ENCODE measurements at regions not wholly inside any gene's neighbourhood (a gene's known extent, or its start where the extent isn't known, plus 50 kb on each side); places are given as distances from the start of the nearest gene placed in this dataset.

GRCh38 chr13:83184150-83184475 lies 698.2 kb downstream of the SLITRK1 start (continued):
- TF ChIP-seq PBX3 (IDR thresholded peaks at IDR 0.05; ENCODE audit: insufficient replicate concordance, low read depth, low read length) (no peak), ZNF207 (IDR thresholded peaks at IDR 0.05; ENCODE audit: borderline replicate concordance) (no peak)

- Histone ChIP-seq H3K4me1 (ENCODE audit: control insufficient read depth, insufficient read depth, low read length) (no peaks in the 10 kb centered on the region), H3K4me2 (ENCODE audit: control insufficient read depth, insufficient read depth) (no peak overlapping the region), H3K4me3 (no peak overlapping the region), H2AFZ (ENCODE audit: control insufficient read depth, low read depth, low read length) (no peak overlapping the region), H4K20me1 (ENCODE audit: control insufficient read depth, insufficient read depth) (no peaks in the 10 kb centered on the region), H3K79me2 (ENCODE audit: control insufficient read depth, insufficient read depth, low read length) (no peaks in the 10 kb centered on the region), H3K27me3 (replicated peaks in 1 of 2; ENCODE audit: control insufficient read depth in 2 of 2, insufficient read depth in 2 of 2, low read length in 1 of 2) (no peaks in the 10 kb centered on the region), H3K9me3 (replicated peaks; ENCODE audit: control insufficient read depth, insufficient read depth, low read length) (no peaks in the 10 kb centered on the region), H3K27ac (ENCODE audit: control insufficient read depth, insufficient read depth) (no peak overlapping the region), H3K36me3 (ENCODE audit: control insufficient read depth in 2 of 2, insufficient read depth in 2 of 2, low read length in 1 of 2) (no peaks in the 10 kb centered on the region), H3K9ac (ENCODE audit: control insufficient read depth, insufficient read depth, low read length) (no peak overlapping the region)
- ATAC-seq (no peak), FAIRE-seq (no peak), DNase-seq (ENCODE audit: low read depth, low spot score) (no peak)
- ChIA-PET SMC1A (ENCODE audit: uncharacterized antibody, unreplicated experiment) (no interaction called here), POLR2A (no interaction called here), RAD21 (ENCODE audit: unreplicated experiment) (no interaction called here), CTCF (no interaction called here)
- BruUV-seq (replicated peaks), result no TSS peak
- intact Hi-C loops (cut with micrococcal nuclease; ENCODE audit: unreplicated experiment) (no loop called here), in situ Hi-C loops (cut with MboI) (no loop called here)
- TF ChIP-seq RBBP5 (conservative IDR thresholded peaks at IDR 0.05), result no peak
- no peak for TF ChIP-seq SREBF2 (IDR thresholded peaks at IDR 0.05; ENCODE audit: low read length)
- 53% methylated on average over 14 of the region's 14 CpGs for WGBS (ENCODE audit: insufficient coverage, insufficient replicate concordance, low lambda C conversion rate, missing lambda C conversion rate)
Measured at GRCh38 chr13:83183439-83184149, 698.7 kb downstream of the SLITRK1 start.

- no peak for DNase-seq (ENCODE audit: low read depth, low spot score)
- intact Hi-C loops (cut with micrococcal nuclease; ENCODE audit: unreplicated experiment) (no loop called here), in situ Hi-C loops (cut with MboI) (no loop called here)
- Histone ChIP-seq H3K79me2 (ENCODE audit: control insufficient read depth, insufficient read depth, low read length) (no peaks in the 10 kb centered on the region), H3K9me3 (replicated peaks; ENCODE audit: control insufficient read depth, insufficient read depth, low read length) (no peaks in the 10 kb centered on the region), H3K4me2 (ENCODE audit: control insufficient read depth, insufficient read depth) (no peak overlapping the region), H2AFZ (ENCODE audit: control insufficient read depth, low read depth, low read length) (no peak overlapping the region), H3K27me3 (replicated peaks in 1 of 2; ENCODE audit: control insufficient read depth in 2 of 2, insufficient read depth in 2 of 2, low read length in 1 of 2) (no peaks in the 10 kb centered on the region), H3K9ac (ENCODE audit: control insufficient read depth, insufficient read depth, low read length) (no peak overlapping the region), H3K4me1 (ENCODE audit: control insufficient read depth, insufficient read depth, low read length) (no peaks in the 10 kb centered on the region), H3K36me3 (ENCODE audit: control insufficient read depth in 2 of 2, insufficient read depth in 2 of 2, low read length in 1 of 2) (no peaks in the 10 kb centered on the region), H3K27ac (ENCODE audit: control insufficient read depth, insufficient read depth) (no peak overlapping the region), H3K4me3 (no peak overlapping the region), H4K20me1 (ENCODE audit: control insufficient read depth, insufficient read depth) (no peaks in the 10 kb centered on the region)
- ChIA-PET CTCF (no interaction called here), SMC1A (ENCODE audit: uncharacterized antibody, unreplicated experiment) (no interaction called here), POLR2A (no interaction called here), RAD21 (ENCODE audit: unreplicated experiment) (no interaction called here)
- no peak for FAIRE-seq
- no peak for ATAC-seq
- no TSS peak for BruUV-seq (replicated peaks)
- 7% methylated on average over 8 of the region's 8 CpGs for WGBS (ENCODE audit: insufficient coverage, insufficient replicate concordance, low lambda C conversion rate, missing lambda C conversion rate)
- no peak for TF ChIP-seq MXI1 (IDR thresholded peaks at IDR 0.05; ENCODE audit: low read depth, low read length)
- TF ChIP-seq SKIL (IDR thresholded peaks at IDR 0.05; ENCODE audit: low read depth, poor library complexity, severe bottlenecking), result no peak
- no peak for TF ChIP-seq BHLHE40 (IDR thresholded peaks at IDR 0.05; ENCODE audit: borderline replicate concordance in 1 of 2, low read depth in 2 of 2, low read length in 1 of 2)
- TF ChIP-seq SUZ12 (IDR thresholded peaks at IDR 0.05; ENCODE audit: unreplicated experiment), result no peak
- no peak for TF ChIP-seq YY1 (IDR thresholded peaks at IDR 0.05; ENCODE audit: low read depth, low read length)
- no peak for TF ChIP-seq CHD2 (IDR thresholded peaks at IDR 0.05; ENCODE audit: borderline replicate concordance, low read depth, low read length)
- no peak for TF ChIP-seq HDGF (IDR thresholded peaks at IDR 0.05)
- no peak for TF ChIP-seq IRF4 (IDR thresholded peaks at IDR 0.05; ENCODE audit: low read depth, low read length)
- TF ChIP-seq FOXK2 (IDR thresholded peaks at IDR 0.05), result no peak
Measured at GRCh38 chr13:83182845-83183244, 699.4 kb downstream of the SLITRK1 start.

Measured in GM12878 (cell line).